ENCODE measurements at regions not wholly inside any gene's neighbourhood (a gene's known extent, or its start where the extent isn't known, plus 50 kb on each side); places are given as distances from the start of the nearest gene placed in this dataset.

DNA sequence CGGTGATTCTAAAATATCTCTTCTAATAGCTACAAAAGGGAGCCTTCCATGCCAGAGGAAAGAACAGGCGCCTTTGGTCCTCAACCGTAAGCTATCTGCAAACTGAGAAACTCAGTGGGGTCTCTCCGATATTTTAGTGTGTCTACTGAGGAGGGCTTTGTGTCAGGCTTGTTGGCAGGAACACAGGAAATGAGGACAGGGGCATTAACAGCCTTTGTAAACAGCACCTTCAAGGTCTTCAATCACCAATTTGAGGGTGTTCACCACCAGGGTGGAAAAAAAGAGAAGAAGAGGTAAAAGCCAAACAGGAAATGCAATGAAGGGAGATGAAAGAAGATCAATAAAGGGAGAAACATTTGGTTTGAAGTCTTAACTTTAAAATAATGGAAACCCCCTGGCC lies 580.1 kb upstream of the SALL1 start:
- DNase-seq (no peak), ATAC-seq (ENCODE audit: insufficient read depth, low FRiP score) (no peak)
- no peaks in the 10 kb centered on the region for H3K4me1 ChIP-seq (ENCODE audit: control insufficient read depth in 5 of 5, insufficient read depth in 5 of 5, low read length in 5 of 5)
- TF ChIP-seq, protein P1, sequence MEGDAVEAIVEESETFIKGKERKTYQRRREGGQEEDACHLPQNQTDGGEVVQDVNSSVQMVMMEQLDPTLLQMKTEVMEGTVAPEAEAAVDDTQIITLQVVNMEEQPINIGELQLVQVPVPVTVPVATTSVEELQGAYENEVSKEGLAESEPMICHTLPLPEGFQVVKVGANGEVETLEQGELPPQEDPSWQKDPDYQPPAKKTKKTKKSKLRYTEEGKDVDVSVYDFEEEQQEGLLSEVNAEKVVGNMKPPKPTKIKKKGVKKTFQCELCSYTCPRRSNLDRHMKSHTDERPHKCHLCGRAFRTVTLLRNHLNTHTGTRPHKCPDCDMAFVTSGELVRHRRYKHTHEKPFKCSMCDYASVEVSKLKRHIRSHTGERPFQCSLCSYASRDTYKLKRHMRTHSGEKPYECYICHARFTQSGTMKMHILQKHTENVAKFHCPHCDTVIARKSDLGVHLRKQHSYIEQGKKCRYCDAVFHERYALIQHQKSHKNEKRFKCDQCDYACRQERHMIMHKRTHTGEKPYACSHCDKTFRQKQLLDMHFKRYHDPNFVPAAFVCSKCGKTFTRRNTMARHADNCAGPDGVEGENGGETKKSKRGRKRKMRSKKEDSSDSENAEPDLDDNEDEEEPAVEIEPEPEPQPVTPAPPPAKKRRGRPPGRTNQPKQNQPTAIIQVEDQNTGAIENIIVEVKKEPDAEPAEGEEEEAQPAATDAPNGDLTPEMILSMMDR (IDR thresholded peaks at IDR 0.05; ENCODE audit: control extremely low read depth, extremely low read depth) = no peak
- no peak overlapping the region for H3K4me3 ChIP-seq
- peaks cover 0 to 4% (median 0%) of the 10 kb centered on the region in 3 donors for H3K27me3 ChIP-seq (ENCODE audit: control insufficient read depth in 3 of 3, insufficient read depth in 3 of 3, low read length in 2 of 3)
- no peaks in the 10 kb centered on the region for H3K36me3 ChIP-seq (ENCODE audit: control insufficient read depth in 4 of 4, insufficient read depth in 4 of 4, low read length in 4 of 4)
- 58 to 59% methylated on average over 4 of the region's 4 CpGs for WGBS, 2 donors
- no peak overlapping the region for H3K27ac ChIP-seq (ENCODE audit: low read depth in 1 of 2, low read length in 1 of 2)
- no peak overlapping the region for H3K9ac ChIP-seq (ENCODE audit: insufficient read depth in 1 of 2, low read length in 2 of 2)
- no peaks in the 10 kb centered on the region for H3K9me3 ChIP-seq (ENCODE audit: control insufficient read depth in 4 of 4, insufficient read depth in 3 of 4, low read length in 3 of 4)

DNA sequence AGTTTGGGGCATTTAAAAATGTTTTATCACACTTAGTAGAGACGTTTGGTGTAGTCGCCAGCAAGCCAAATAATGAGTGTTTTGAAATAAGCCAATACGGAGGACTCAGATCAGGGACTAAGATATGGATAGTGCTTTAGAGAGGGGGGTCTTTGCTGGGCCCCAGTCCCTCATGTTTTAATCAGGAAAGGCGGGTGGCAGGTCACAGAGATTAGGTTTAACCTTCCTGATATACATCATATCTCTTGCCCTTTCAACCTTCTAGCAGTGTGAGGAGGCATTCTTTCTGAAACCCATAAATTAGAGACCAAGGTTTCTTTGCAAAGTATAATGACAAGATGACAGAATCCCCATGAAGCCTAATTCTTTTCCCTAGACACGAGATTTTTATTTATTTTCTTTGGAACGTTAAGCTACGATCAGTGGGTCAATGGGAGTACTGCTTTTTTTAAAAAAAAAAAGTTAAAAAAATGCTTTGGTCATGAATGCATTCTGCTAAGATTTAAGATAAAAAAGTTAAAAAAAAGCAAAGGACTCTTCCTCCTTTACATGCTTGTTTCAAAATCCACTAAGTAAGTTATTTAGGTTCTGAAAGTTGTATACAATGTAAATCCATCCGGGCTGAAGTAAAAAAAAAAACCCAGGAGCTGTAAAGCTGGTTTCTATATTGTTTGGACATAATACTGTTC lies 572.1 kb upstream of the SALL1 start:
- DNase-seq = no peak
- Histone ChIP-seq H3K4me3 (no peak overlapping the region), H3K4me1 (ENCODE audit: control insufficient read depth in 5 of 5, insufficient read depth in 5 of 5, low read length in 5 of 5) (no peaks in the 10 kb centered on the region), H3K9ac (ENCODE audit: insufficient read depth in 1 of 2, low read length in 2 of 2) (no peak overlapping the region), H3K27ac (ENCODE audit: low read depth in 1 of 2, low read length in 1 of 2) (no peak overlapping the region), H3K27me3 (ENCODE audit: control insufficient read depth in 3 of 3, insufficient read depth in 3 of 3, low read length in 2 of 3) (no peaks in the 10 kb centered on the region), H3K9me3 (ENCODE audit: control insufficient read depth in 4 of 4, insufficient read depth in 3 of 4, low read length in 3 of 4) (no peaks in the 10 kb centered on the region), H3K36me3 (ENCODE audit: control insufficient read depth in 4 of 4, insufficient read depth in 4 of 4, low read length in 4 of 4) (no peaks in the 10 kb centered on the region)
- no peak for ATAC-seq (ENCODE audit: insufficient read depth, low FRiP score)
- TF ChIP-seq, protein P1 (IDR thresholded peaks at IDR 0.05; ENCODE audit: control extremely low read depth, extremely low read depth) = no peak
- 23 to 30% methylated on average over 8 of the region's 8 CpGs for WGBS, 2 donors

DNA sequence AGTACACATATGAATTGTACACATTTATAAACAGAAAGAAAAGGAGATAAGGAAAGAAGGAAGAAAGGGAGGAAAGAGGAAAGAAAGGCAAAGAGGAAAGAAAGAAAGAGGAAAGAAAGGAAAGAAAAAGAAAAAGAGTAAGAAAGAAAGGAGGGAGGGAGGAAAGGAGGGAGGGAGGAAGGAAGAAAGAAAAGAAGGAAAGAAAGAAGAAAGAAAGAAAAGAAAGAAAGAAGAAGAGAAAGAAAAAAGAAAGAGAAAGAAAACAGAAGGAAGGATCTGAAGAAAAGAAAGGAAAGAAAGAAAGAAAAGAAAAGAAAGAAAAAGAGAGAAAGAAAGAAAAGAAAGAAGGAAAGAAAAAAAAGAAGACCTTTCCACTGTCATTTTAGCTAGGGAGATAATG lies 571.4 kb upstream of the SALL1 start:
- H3K4me1 ChIP-seq (ENCODE audit: control insufficient read depth in 5 of 5, insufficient read depth in 5 of 5, low read length in 5 of 5) = no peaks in the 10 kb centered on the region
- H3K4me3 ChIP-seq = no peak overlapping the region
- H3K9ac ChIP-seq (ENCODE audit: insufficient read depth in 1 of 2, low read length in 2 of 2) = no peak overlapping the region
- no peaks in the 10 kb centered on the region for H3K9me3 ChIP-seq (ENCODE audit: control insufficient read depth in 4 of 4, insufficient read depth in 3 of 4, low read length in 3 of 4)
- H3K27me3 ChIP-seq (ENCODE audit: control insufficient read depth in 3 of 3, insufficient read depth in 3 of 3, low read length in 2 of 3) = no peaks in the 10 kb centered on the region
- H3K36me3 ChIP-seq (ENCODE audit: control insufficient read depth in 4 of 4, insufficient read depth in 4 of 4, low read length in 4 of 4) = no peaks in the 10 kb centered on the region
- no peak for DNase-seq
- ATAC-seq (ENCODE audit: insufficient read depth, low FRiP score) = no peak
- TF ChIP-seq, protein P1 (IDR thresholded peaks at IDR 0.05; ENCODE audit: control extremely low read depth, extremely low read depth) = no peak
- H3K27ac ChIP-seq (ENCODE audit: low read depth in 1 of 2, low read length in 1 of 2) = no peak overlapping the region

DNA sequence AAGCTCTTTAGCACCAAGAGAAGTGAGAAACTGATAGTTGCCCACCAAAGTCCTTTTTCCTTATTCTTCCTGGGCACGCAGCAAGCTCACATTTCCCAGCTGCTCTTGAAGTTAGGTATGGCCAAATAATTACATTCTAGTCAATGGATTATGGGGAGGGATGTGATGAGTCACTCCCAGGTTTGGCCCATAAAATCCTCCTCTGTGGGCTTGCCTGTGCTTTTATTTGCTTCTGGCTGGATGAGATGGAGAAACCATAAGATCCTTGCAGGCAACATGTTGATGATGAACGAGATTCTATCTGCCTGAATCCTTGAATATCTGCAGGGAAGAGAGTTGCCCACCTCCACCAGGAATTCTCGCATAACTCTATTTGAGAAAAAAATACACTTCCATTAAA lies 568.3 kb upstream of the SALL1 start:
- H3K4me3 ChIP-seq = no peak overlapping the region
- H3K36me3 ChIP-seq (ENCODE audit: control insufficient read depth in 4 of 4, insufficient read depth in 4 of 4, low read length in 4 of 4) = no peaks in the 10 kb centered on the region
- DNase-seq (no peak), ATAC-seq (ENCODE audit: insufficient read depth, low FRiP score) (no peak)
- H3K4me1 ChIP-seq (ENCODE audit: control insufficient read depth in 5 of 5, insufficient read depth in 5 of 5, low read length in 5 of 5) = no peaks in the 10 kb centered on the region
- peaks cover 0 to 3% (median 1%) of the 10 kb centered on the region in 4 donors for H3K9me3 ChIP-seq (ENCODE audit: control insufficient read depth in 4 of 4, insufficient read depth in 3 of 4, low read length in 3 of 4)
- no peak overlapping the region for H3K9ac ChIP-seq (ENCODE audit: insufficient read depth in 1 of 2, low read length in 2 of 2)
- H3K27me3 ChIP-seq (ENCODE audit: control insufficient read depth in 3 of 3, insufficient read depth in 3 of 3, low read length in 2 of 3) = no peaks in the 10 kb centered on the region
- WGBS, 2 donors = 87 to 92% methylated on average over 3 of the region's 3 CpGs
- TF ChIP-seq, protein P1 (IDR thresholded peaks at IDR 0.05; ENCODE audit: control extremely low read depth, extremely low read depth) = no peak
- H3K27ac ChIP-seq (ENCODE audit: low read depth in 1 of 2, low read length in 1 of 2) = no peak overlapping the region

All from lung (tissue), 11 donors.